ENCODE measurements at regions not wholly inside any gene's neighbourhood (a gene's known extent, or its start where the extent isn't known, plus 50 kb on each side); places are given as distances from the start of the nearest gene placed in this dataset.

DNA sequence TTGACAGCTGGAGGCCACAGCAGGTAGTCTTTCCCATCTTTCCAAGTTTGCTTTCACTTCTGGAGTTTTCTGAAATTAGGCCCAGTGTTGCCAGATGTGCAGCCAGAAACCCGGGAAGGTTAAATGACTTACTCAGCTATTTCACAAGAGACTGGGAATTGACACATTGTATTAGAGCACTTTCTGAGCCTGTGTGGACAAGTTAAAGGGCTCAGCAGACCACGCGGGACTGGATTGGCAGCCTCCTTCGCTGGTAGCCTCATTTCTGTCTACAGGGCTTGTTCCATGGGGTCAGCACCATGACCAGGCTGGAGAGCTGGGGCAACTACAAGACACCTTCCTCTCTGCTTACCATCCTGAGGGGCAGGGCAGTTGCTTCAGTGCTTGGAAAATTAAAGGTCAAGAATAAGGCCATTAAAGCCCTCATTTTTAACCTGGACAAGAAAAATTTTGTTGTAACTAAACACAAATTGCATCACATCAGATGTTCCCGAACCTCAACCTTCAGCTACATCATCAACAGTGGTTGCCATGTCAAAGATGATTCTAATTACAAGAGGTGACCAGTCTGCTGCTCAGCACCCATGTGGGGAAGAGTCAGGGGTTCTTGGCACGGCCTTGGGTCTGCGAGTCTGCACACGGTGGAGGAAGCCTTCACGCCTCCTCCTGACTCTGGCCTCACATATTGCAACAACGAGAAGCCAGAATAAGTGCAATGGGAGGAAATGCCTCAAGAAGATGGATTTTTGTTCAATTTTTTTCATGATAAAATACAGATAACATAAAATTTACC is 279.5 kb upstream of the RAB6C start:
- Histone ChIP-seq H3K9me1 (ENCODE audit: control insufficient read depth, extremely low read depth, insufficient read depth, low read length) (no peaks in the 10 kb centered on the region), H3K4me1 (ENCODE audit: control insufficient read depth, extremely low read depth, insufficient read depth, low read length) (peaks cover 2% of the 10 kb centered on the region), H2AFZ (ENCODE audit: control insufficient read depth, low read length) (no peak overlapping the region), H3K9me3 (ENCODE audit: control insufficient read depth, low read depth, low read length) (no peaks in the 10 kb centered on the region), H4K20me1 (ENCODE audit: control insufficient read depth, extremely low read depth, insufficient read depth, low read length) (no peaks in the 10 kb centered on the region), H3K27me3 (ENCODE audit: control insufficient read depth, extremely low read depth, insufficient read depth, low read length) (no peaks in the 10 kb centered on the region), H3K9ac (ENCODE audit: control insufficient read depth, extremely low read depth, insufficient read depth, low read length) (no peak overlapping the region), H3K4me2 (ENCODE audit: control insufficient read depth, extremely low read depth, insufficient read depth, low read depth, low read length) (peak overlapping the region; percentile 5), H3K36me3 (ENCODE audit: control insufficient read depth in 2 of 2, extremely low read depth in 1 of 2, insufficient read depth in 2 of 2, low read length in 2 of 2) (no peaks in the 10 kb centered on the region), H3K79me2 (ENCODE audit: control insufficient read depth, insufficient read depth, low read length) (no peaks in the 10 kb centered on the region), H3K4me3 (ENCODE audit: control insufficient read depth in 2 of 3, extremely low read depth in 1 of 3, insufficient read depth in 2 of 3, low read depth in 1 of 3, low read length in 3 of 3) (no peak overlapping the region), H3K27ac (ENCODE audit: control insufficient read depth, insufficient read depth, low read length) (peak overlapping the region; percentile 14)
- no peak for TF ChIP-seq EZH2 (IDR thresholded peaks at IDR 0.05; ENCODE audit: low read length)
- TF ChIP-seq, protein P1, sequence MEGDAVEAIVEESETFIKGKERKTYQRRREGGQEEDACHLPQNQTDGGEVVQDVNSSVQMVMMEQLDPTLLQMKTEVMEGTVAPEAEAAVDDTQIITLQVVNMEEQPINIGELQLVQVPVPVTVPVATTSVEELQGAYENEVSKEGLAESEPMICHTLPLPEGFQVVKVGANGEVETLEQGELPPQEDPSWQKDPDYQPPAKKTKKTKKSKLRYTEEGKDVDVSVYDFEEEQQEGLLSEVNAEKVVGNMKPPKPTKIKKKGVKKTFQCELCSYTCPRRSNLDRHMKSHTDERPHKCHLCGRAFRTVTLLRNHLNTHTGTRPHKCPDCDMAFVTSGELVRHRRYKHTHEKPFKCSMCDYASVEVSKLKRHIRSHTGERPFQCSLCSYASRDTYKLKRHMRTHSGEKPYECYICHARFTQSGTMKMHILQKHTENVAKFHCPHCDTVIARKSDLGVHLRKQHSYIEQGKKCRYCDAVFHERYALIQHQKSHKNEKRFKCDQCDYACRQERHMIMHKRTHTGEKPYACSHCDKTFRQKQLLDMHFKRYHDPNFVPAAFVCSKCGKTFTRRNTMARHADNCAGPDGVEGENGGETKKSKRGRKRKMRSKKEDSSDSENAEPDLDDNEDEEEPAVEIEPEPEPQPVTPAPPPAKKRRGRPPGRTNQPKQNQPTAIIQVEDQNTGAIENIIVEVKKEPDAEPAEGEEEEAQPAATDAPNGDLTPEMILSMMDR (optimal IDR thresholded peaks at IDR 0.05 in 1 of 3, IDR thresholded peaks at IDR 0.05 in 1 of 3, conservative IDR thresholded peaks at IDR 0.05 in 1 of 3; ENCODE audit: extremely low read depth in 1 of 3, insufficient read depth in 2 of 3, low read length in 3 of 3): no peak
- no peak for FAIRE-seq
- dilution Hi-C loops (cut with MboI; ENCODE audit: extremely low pct_ligation_motif_present, low sequenced_read_pairs): no loop called here
- DNase-seq (ENCODE audit: low read depth, low spot score): no peak

DNA sequence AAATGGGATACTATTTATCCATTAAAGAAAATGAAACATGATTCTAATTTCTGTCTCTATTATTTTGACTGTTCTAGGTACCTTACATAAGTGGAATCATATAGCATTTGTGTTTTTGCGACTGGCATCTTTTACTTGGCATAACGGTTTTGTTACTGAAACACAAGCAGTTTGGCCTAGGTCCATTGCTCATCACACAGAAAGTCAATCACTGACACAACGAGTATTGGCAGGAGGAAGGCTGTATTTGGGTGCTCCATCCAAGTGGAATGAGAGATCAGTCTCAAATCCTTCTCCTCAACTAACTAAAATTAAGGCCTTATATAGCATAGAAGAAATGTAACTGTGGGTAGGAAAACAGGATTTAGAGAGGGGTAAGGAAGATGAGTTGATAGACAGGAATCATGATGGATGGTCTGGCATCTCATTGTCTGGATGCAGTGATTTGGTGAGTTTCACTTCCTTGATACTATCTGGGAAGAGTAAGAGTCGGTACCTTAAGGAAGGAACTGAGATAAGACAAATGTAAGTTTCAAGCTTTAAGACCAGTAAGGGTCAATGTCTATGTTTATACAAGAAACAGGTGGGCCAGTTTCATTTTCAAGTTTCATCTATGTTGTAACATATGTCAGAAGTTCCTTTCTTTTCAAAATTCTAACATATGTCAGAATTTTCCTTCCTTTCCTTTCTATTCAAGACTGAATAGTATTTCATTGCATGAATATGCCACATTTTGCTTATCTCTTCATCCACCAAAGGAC is 276.9 kb upstream of the RAB6C start:
- Histone ChIP-seq H2AFZ (ENCODE audit: control insufficient read depth, low read length) (no peak overlapping the region), H3K79me2 (ENCODE audit: control insufficient read depth, insufficient read depth, low read length) (no peaks in the 10 kb centered on the region), H3K27ac (ENCODE audit: control insufficient read depth, insufficient read depth, low read length) (no peak overlapping the region), H3K4me1 (ENCODE audit: control insufficient read depth, extremely low read depth, insufficient read depth, low read length) (peaks cover 2% of the 10 kb centered on the region), H3K4me2 (ENCODE audit: control insufficient read depth, extremely low read depth, insufficient read depth, low read depth, low read length) (no peak overlapping the region), H3K9me3 (ENCODE audit: control insufficient read depth, low read depth, low read length) (no peaks in the 10 kb centered on the region), H3K9me1 (ENCODE audit: control insufficient read depth, extremely low read depth, insufficient read depth, low read length) (no peaks in the 10 kb centered on the region), H3K4me3 (ENCODE audit: control insufficient read depth in 2 of 3, extremely low read depth in 1 of 3, insufficient read depth in 2 of 3, low read depth in 1 of 3, low read length in 3 of 3) (no peak overlapping the region), H4K20me1 (ENCODE audit: control insufficient read depth, extremely low read depth, insufficient read depth, low read length) (no peaks in the 10 kb centered on the region), H3K27me3 (ENCODE audit: control insufficient read depth, extremely low read depth, insufficient read depth, low read length) (no peaks in the 10 kb centered on the region), H3K9ac (ENCODE audit: control insufficient read depth, extremely low read depth, insufficient read depth, low read length) (no peak overlapping the region), H3K36me3 (ENCODE audit: control insufficient read depth in 2 of 2, extremely low read depth in 1 of 2, insufficient read depth in 2 of 2, low read length in 2 of 2) (no peaks in the 10 kb centered on the region)
- DNase-seq (ENCODE audit: low read depth, low spot score) (no peak), FAIRE-seq (no peak)
- TF ChIP-seq EZH2 (IDR thresholded peaks at IDR 0.05; ENCODE audit: low read length): no peak
- TF ChIP-seq, protein P1 (optimal IDR thresholded peaks at IDR 0.05 in 1 of 3, IDR thresholded peaks at IDR 0.05 in 1 of 3, conservative IDR thresholded peaks at IDR 0.05 in 1 of 3; ENCODE audit: extremely low read depth in 1 of 3, insufficient read depth in 2 of 3, low read length in 3 of 3): no peak
- dilution Hi-C loops (cut with MboI; ENCODE audit: extremely low pct_ligation_motif_present, low sequenced_read_pairs): no loop called here
